HCT116 (cell line): ENCODE measurements at regions not wholly inside any gene's neighbourhood (a gene's known extent, or its start where the extent isn't known, plus 50 kb on each side); places are given as distances from the start of the nearest gene placed in this dataset.

ENCODE experiments used
- CEBPB ChIP-seq: IDR thresholded peaks from 2 replicates; pipeline ENCODE4 v1.6.1; 2012; ENCODE audit warnings: low read depth
- CTCF ChIP-seq, 3 experiments: fragments of 200-600 bp in 1 of 3; sonication (generic) in 1 of 3; IDR thresholded peaks in 2 of 3; conservative IDR thresholded peaks in 1 of 3; 2 replicates each; pipeline ENCODE4 v1.5.1; 2012 to 2017; ENCODE audit warnings: low read depth in 2 of 3, low read length in 2 of 3, antibody characterized with exemption in 1 of 3, borderline replicate concordance in 1 of 3, control low read depth in 1 of 3, mild to moderate bottlenecking in 1 of 3, mixed read lengths in 1 of 3, mixed run types in 1 of 3, moderate library complexity in 1 of 3; ENCODE audit not compliant: insufficient read depth in 1 of 3
- EZH2 ChIP-seq: fragments of 200-600 bp; sonication (generic); IDR thresholded peaks from 2 replicates; pipeline ENCODE4 v1.6.1; 2017; ENCODE audit warnings: antibody characterized with exemption, mixed run types
- FOSL1 ChIP-seq: IDR thresholded peaks from 2 replicates; pipeline ENCODE4 v1.6.1; 2012; ENCODE audit warnings: low read depth
- MAX ChIP-seq: IDR thresholded peaks from 2 replicates; pipeline ENCODE4 v1.6.1; 2012
- POLR2A ChIP-seq: IDR thresholded peaks from 2 replicates; pipeline ENCODE4 v1.7.0; 2011; ENCODE audit warnings: borderline replicate concordance; ENCODE audit not compliant: insufficient read depth, insufficient read length; ENCODE audit errors: extremely low read depth
- POLR2AphosphoS5 ChIP-seq: IDR thresholded peaks from 2 replicates; pipeline ENCODE4 v1.6.1; 2011; ENCODE audit warnings: mild to moderate bottlenecking, low read depth, low read length, moderate library complexity
- SP1 ChIP-seq: IDR thresholded peaks from 2 replicates; pipeline ENCODE4 v1.6.1; 2012; ENCODE audit warnings: low read depth
- YY1 ChIP-seq: IDR thresholded peaks from 2 replicates; pipeline ENCODE4 v1.6.1; 2011; ENCODE audit warnings: low read length, low read depth, moderate library complexity, mild to moderate bottlenecking; ENCODE audit not compliant: insufficient replicate concordance; ENCODE audit errors: extremely low read depth

- TF ChIP-seq EZH2 (no peak), POLR2AphosphoS5 (no peak), YY1 (no peak), FOSL1 (no peak), POLR2A (no peak), MAX (no peak), CTCF (IDR thresholded peaks at IDR 0.05 in 2 of 3, conservative IDR thresholded peaks at IDR 0.05 in 1 of 3; ENCODE audit: borderline replicate concordance in 1 of 3, insufficient read depth in 1 of 3, low read depth in 2 of 3, low read length in 2 of 3) (no peak), CEBPB (no peak), SP1 (no peak)
Observed at GRCh38 chr15:39102431-39102830, 478.4 kb upstream of the THBS1 start.
